ENCODE measurements at regions not wholly inside any gene's neighbourhood (a gene's known extent, or its start where the extent isn't known, plus 50 kb on each side); places are given as distances from the start of the nearest gene placed in this dataset.
A peak's percentile ranks its signal among the peaks of the same experiment; 100 is the strongest.

GRCh38 chr15:35627696-35628095, 81.7 kb upstream of the DPH6 start:
- no peaks in the 10 kb centered on the region for H3K27me3 Mint-ChIP-seq (ENCODE audit: low read depth)
- no peak for TF ChIP-seq CTCF (IDR thresholded peaks at IDR 0.05; ENCODE audit: unreplicated experiment in 3 of 3)
- no peaks in the 10 kb centered on the region for H3K36me3 Mint-ChIP-seq (ENCODE audit: low read depth)

GRCh38 chr15:35629766-35630165, 83.8 kb upstream of the DPH6 start:
- no peak overlapping the region for H3K4me3 Mint-ChIP-seq
- no peaks in the 10 kb centered on the region for H3K36me3 Mint-ChIP-seq (ENCODE audit: low read depth)
- H3K27me3 Mint-ChIP-seq (ENCODE audit: low read depth) = peaks cover 4% of the 10 kb centered on the region
- no peaks in the 10 kb centered on the region for H3K9me3 Mint-ChIP-seq
- peaks cover 25% of the 10 kb centered on the region for H3K4me1 Mint-ChIP-seq
- TF ChIP-seq CTCF (IDR thresholded peaks at IDR 0.05; ENCODE audit: unreplicated experiment in 3 of 3) = no peak
- H3K27ac Mint-ChIP-seq = no peak overlapping the region

More at GRCh38 chr15:35627696-35628095, 81.7 kb upstream of the DPH6 start:
- Mint-ChIP-seq H3K27ac (peak overlapping the region in 1 of 3 experiments; percentile 8), H3K4me1 (peaks cover 25% of the 10 kb centered on the region), H3K4me3 (no peak overlapping the region), H3K9me3 (no peaks in the 10 kb centered on the region)

- peaks cover 25% of the 10 kb centered on the region for H3K4me1 Mint-ChIP-seq
- H3K9me3 Mint-ChIP-seq = no peaks in the 10 kb centered on the region
- no peak overlapping the region for H3K4me3 Mint-ChIP-seq
- peaks cover 4% of the 10 kb centered on the region for H3K27me3 Mint-ChIP-seq (ENCODE audit: low read depth)
- peak overlapping the region in 1 of 3 experiments; percentile 10 for H3K27ac Mint-ChIP-seq
- no peak for TF ChIP-seq CTCF (IDR thresholded peaks at IDR 0.05; ENCODE audit: unreplicated experiment in 3 of 3)
- no peaks in the 10 kb centered on the region for H3K36me3 Mint-ChIP-seq (ENCODE audit: low read depth)
These were observed 84.6 kb upstream of the DPH6 start for GRCh38 chr15:35630532-35630931.

- Mint-ChIP-seq H3K36me3 (ENCODE audit: low read depth) (no peaks in the 10 kb centered on the region), H3K4me3 (no peak overlapping the region), H3K4me1 (peaks cover 21% of the 10 kb centered on the region), H3K9me3 (no peaks in the 10 kb centered on the region), H3K27me3 (ENCODE audit: low read depth) (peaks cover 4% of the 10 kb centered on the region), H3K27ac (no peak overlapping the region)
- TF ChIP-seq CTCF (IDR thresholded peaks at IDR 0.05; ENCODE audit: unreplicated experiment in 3 of 3) = no peak
These were observed 85.0 kb upstream of the DPH6 start for GRCh38 chr15:35630985-35631384.

DNA sequence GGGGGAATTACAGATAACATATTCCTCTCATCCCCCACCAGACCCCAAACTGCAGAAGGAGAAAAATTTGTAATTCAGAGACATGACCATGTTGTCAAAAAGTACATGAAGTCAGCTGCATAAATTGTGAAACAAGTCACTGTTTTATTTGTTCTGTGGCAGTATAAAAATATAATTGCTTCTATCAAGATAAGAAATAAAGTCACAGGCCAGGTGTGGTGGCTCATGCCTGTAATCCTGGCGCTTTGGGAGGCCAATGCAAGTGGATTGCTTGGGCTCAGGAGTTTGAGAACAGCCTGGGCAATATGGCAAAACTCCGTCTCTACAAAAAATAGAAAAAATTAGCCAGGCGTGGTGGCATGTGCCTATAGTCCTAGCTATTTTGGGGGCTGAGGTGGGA, 87.7 kb upstream of the DPH6 start:
- H3K4me1 Mint-ChIP-seq = no peaks in the 10 kb centered on the region
- peaks cover 4% of the 10 kb centered on the region for H3K36me3 Mint-ChIP-seq (ENCODE audit: low read depth)
- H3K9me3 Mint-ChIP-seq = no peaks in the 10 kb centered on the region
- H3K27ac Mint-ChIP-seq = no peak overlapping the region
- no peak for TF ChIP-seq CTCF (IDR thresholded peaks at IDR 0.05; ENCODE audit: unreplicated experiment in 3 of 3)
- no peak overlapping the region for H3K4me3 Mint-ChIP-seq
- peaks cover 4% of the 10 kb centered on the region for H3K27me3 Mint-ChIP-seq (ENCODE audit: low read depth)

GRCh38 chr15:35646790-35647189, 100.8 kb upstream of the DPH6 start:
- Mint-ChIP-seq H3K4me1 (no peaks in the 10 kb centered on the region), H3K27me3 (ENCODE audit: low read depth) (no peaks in the 10 kb centered on the region), H3K9me3 (peaks cover 9% of the 10 kb centered on the region), H3K36me3 (ENCODE audit: low read depth) (no peaks in the 10 kb centered on the region), H3K4me3 (no peak overlapping the region), H3K27ac (no peak overlapping the region)
- no peak for TF ChIP-seq CTCF (IDR thresholded peaks at IDR 0.05; ENCODE audit: unreplicated experiment in 3 of 3)

Measured in nephron (organoid).